ENCODE measurements at regions not wholly inside any gene's neighbourhood (a gene's known extent, or its start where the extent isn't known, plus 50 kb on each side); places are given as distances from the start of the nearest gene placed in this dataset.

DNA sequence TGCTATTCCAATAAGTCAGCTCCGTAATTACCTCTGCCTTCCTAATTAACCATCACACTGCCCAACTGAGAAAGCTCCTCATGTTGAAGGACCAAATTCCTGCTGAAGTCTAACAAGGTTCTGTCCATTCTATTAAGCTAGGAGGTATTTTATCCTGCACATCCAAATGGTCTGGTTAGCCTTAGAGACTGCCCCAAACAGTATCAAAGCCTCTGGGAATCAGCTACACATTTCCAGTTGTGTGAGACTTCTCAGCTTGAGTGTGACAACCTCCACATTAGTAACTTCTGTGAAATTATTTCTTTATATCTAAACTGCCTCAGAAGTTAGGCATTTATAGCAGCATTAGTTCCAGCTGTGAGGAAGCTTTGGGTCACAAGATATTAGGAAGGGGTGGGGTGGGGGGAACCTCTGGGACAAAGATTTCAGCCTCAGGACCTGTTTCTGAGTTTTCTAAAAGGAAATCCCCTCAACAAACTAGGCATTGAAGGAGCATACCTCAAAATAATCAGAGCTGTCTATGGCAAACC lies 150.5 kb upstream of the DUSP10 start:
- no peak for DNase-seq

DNA sequence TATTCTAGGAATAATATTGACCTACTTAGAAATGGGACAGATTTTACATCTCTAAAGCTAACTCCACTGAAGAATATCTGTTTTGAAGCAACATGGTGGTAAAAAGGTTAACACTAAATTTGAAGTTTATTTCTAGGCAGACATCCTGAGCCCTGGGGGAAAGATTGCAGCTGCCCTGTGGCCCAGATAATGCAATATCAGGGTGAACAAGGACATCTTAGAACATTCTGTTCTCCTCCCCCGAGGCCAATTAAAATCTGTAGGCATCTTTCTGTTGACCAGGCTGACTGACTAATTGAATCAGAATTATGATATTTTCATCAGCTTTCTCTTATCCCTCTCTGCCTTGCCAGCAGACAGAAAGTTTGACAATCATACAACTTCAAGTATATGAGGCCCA lies 149.8 kb upstream of the DUSP10 start:
- no peak for DNase-seq

DNA sequence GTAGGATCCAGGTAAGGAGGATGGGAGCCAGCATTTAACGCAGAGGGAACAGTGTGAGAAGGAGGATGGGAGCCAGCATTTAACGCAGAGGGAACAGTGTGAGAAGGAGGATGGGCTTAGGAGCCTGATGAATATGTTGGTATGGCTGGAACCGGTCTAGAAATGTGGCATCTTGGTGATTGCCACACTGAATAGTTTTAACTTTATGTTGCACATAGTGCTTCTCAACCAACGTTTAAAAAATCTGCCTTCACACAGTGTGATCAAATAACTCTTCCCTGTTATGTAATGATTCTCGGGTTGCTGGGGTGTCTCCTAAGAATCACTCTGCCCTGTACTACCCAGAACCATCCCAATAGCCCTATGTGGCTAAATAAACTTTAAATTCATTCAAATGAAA lies 146.9 kb upstream of the DUSP10 start:
- DNase-seq: no peak

DNA sequence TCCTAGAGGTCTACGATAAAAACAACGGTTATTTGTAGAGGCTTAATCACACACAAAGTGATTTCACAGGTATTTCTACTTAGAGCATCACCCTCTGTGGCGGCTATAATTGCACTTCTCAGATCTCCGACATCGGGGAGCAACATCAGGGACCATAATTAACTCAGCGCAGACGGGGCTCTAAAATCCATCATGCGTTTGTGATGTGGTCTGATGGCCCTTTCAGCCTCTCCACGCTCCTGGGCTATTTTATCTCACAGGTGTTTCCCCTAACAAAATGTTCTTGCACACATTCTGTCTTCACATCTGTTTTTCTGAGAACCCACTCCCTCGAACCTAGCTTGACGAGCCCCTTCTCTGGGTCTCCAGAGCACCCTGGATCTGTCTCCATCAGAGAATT lies 146.3 kb upstream of the DUSP10 start:
- DNase-seq: no peak

DNA sequence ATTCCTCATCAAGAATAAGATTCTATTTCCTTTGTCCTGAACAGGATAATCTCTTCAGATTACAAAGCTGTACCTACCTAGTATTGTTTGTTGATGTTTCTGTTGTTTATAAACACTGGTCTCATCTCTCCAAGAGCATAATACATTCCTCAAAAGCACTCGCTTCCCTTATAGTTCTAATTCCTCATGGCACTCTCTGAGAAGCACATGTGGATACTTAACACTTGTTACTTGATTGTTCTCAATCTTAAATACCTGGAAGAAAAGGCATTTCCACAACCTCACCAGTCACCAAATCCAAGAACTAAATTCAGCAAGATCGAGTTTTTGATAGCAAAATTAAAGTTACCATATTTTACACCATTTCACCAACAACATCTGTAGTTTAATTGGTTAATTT lies 145.9 kb upstream of the DUSP10 start:
- DNase-seq: no peak

DNA sequence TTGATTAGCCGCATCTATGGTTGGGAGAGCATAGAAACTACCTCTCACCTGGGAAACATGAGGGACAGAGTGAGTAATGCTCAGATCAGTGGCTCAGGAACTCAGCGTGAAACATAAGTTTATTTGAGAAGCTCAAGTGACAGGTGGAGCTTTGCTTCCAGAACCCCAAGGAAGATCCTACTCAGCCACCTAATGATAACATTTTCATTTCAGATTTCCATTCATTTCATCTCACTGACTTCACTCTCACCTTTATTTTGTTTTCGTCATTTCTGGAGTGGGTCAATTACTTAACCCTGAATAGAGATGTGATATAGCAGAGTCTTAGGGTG lies 145.5 kb upstream of the DUSP10 start:
- no peak for DNase-seq

DNA sequence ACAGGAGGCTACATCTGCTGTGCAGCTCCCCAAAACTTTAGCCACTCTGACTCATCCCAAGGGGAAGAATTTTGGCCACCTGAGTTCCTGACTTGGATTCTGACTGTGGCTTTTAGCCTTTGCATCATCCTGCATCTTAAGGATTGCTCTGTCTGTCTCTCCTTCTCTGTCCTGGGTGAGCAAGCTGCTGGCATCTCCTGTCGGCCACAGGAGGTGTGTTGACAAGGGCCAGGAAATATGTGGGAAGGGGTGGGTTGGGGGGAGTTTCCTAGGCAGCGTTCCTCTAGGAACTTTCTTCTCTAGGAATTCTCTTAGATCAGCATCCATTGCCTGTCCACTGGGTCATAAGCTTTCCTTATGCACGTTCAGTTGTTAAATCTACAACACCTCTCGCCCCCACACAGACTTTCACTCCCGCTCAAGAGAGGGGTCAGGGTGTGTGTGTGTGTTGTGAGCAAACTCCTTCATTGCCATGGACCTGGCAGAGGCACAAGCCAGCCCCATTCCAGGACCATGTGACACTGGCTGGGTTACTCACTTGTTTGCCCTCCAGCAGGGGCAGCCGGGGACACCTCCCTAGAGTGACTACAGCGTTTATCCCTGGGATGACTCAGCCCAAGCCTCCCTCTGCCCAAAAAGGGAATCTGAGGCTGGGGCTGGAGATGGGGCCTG lies 145.0 kb upstream of the DUSP10 start:
- DNase-seq: no peak

DNA sequence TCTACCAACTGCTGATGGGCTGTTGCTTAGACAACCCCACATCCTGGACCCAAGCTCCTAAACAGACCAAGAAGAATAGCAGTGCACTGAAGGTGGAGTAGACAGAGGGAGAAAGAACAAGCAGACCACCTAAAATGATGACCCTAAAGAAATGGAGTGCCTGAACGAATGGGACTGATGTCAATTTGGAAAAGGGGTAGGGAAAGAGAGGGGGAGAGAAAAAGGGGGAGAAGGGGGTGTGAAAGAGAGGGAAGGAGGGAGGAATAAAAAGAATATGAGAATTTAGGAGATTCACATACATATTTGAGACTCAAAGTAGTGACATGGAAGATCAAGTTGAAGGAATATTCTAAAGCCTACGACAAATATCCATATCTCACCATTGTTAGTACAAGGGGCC lies 144.4 kb upstream of the DUSP10 start:
- DNase-seq: no peak

DNA sequence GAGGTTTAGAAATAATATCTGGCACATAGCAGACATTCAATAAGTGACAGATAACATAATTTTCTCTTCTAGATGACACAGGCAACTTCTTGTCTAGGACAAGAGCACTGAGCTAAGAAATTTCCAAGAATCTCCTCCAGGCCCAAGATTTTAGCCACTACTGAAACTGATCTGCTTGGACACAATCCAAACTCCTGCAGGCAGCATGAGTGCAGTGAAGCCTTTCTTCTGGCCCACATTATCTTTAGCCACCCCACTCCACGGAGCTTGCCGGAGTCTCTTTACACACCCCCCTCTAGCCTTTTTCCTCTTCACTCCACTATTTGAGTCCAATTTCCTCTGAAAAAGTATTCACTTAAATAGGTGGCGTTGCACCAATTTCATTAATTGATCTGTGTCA lies 142.9 kb upstream of the DUSP10 start:
- DNase-seq: no peak

DNA sequence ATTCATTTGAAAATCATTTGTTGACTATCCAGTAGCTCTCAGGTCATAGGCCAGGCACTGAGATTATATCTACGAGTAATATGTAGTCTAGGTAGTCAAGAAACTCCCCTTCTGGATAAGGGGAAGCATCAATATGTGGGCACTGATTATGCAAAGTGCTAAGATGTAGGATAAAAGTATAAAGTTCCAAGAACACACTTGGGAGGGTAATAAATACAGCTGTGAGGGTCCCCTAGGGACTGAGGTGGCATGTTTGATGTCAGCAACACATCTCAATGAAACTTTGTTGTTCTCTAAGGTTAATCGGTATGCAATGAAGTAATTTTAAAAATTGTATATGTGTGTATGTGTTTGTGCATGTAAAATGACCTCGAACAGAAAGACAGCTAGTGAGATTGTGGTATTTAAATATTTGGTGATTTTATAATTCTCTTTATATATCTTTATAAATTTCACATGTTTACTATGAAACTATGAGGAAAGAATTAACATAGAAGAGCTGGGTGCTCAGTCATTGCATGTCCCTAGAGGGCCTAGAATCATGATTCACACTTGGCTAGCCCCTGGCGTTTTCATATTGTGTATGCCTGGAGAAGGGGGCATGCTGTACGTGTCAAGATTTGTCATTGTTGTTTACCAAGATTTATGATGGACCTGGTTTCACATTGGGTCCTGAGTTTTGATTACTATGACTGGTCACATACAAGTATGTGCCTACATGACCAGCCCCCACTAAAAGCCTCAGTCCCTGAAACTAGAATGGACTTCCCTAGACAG lies 140.1 kb upstream of the DUSP10 start:
- no peak for DNase-seq

DNA sequence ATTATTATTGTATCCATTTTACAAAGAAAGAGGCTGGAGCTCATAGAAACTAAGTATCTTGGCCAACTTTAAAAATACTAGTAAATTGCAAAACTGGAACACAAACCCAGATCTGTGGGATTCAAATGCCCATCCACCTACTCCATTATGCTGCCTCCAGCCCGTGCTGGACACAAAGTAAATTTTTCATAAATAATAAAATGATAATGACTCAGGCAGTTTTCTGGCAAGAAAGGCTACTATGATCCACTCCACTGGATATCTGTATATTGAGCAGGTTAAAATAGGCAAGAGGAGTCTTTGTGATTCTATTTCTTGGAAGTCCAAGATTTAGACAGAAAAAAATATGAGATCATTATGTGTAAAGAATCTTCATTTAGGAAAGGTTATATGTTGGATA lies 138.3 kb upstream of the DUSP10 start:
- DNase-seq: no peak

DNA sequence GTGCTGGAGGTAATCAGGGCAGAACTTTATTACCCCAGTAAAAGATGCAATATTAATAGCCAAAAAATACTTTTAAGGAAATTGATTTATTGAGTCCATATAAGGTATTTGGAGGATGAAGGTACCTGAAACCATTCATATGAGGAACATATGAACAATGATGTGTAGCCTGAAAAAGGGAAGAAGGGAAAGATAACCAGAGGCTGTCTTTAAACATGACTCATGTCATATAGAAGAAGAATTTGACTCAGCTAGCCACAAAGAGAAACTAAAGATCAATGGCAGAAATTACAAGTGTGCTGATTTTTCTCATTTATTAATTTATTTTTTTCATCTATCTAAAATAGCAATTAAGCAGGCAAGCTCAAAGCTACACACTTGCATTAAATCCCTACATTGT lies 136.2 kb upstream of the DUSP10 start:
- no peak for DNase-seq

DNA sequence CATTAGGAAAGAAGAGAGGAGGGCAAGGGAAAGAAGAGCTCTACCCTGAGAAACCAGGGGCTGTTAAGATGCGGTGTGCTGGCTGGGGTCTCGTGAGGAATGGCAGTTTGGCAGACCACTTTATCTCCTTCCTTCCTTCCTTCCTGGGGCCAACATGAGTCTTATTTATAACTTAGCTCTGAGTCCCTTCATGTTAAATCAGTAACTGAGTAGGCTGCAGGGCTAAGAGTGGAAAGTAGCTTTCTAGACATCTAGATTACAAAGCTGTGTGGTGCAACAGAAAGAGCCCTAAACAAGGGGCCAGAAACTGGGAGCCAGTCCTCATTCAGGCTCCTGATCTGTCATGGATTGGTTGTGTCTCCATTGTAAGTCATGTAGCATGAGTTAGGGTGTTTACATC lies 135.4 kb upstream of the DUSP10 start:
- no peak for DNase-seq

DNA sequence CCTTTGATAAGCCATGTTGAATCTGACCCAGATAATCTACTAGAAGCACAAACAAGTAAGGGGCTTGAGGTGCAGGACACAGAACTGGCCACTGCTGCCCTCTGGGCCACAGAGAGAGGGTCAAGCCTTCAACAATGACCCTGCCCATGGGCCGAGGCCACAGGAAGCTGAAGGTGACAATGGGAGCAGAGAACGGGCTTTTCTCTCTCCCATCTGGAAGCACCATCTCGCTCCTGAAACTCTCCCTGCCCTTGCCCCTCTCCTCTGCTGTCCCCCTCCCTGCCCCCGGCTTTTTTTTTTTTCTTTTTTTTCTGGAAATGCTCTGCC lies 133.1 kb upstream of the DUSP10 start:
- no peak for DNase-seq

DNA sequence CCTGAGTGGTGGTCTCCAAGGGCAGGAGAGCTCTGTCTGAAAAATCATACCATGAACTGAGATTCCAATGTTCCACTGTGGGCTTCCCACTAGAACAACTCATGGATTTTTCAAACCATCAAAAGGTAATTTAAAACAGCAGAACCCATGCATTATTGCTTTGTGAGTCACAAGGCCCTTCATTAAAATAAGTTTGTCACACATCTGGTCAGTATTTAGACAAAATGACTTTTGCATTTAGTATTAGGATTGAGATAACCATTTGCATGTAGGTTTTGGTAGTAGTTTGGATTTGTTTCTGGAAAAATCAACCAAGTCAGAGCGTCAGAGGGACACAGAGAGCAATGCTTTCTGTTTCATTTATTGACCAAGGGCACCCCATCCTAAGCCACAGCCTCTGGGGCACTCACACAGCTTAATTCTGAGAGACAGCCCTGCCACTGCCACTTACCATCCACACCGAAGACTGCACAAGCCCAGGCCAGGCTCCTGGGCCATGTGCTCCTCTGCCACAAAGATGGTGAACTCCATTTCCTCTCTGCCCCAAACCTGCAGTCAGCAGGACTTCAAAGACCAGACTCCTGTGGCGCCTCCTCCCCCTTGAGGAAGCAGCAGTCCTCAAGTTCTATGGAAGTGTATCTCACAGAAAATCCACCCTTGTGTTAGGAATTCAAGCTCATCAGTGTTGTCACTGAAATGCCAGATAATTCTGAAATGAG lies 132.6 kb upstream of the DUSP10 start:
- no peak for DNase-seq

DNA sequence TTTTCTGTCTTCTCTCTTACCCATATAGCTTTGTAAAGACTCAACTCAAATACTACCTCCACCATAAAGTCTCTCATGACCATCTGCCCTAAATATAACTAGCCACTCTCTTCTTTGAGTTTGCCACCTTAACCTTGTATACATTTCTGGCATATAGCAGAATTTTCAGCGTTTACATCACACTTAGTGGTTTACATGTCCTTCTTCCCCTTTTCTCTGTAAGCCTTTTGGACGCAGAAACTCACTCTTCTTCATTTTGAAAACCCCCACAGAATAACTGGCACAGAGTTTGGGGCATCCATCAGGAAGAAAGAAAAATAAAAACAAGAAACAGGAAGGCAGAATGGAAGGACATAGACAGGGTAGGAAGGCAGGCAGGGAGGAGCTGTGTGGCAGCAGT lies 131.8 kb upstream of the DUSP10 start:
- DNase-seq: no peak

DNA sequence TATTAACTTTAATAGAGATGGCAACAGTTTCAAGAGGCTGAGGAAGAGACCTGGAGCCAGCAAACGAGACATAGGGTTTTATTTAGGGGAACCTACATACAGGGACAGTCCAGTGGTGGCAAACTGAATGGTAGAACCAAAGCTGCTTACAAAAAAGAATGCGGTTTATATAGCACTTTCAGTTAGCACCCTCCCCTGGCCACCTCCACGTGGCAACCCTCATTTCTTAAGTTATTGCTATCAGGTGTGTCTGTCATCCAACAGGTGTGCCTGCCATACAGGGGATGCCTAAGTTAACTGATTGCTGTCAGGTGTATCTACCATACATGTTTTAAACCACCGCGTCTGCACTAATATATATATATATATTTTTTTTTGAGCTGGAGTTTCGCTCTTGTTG lies 129.2 kb upstream of the DUSP10 start:
- DNase-seq: no peak

DNA sequence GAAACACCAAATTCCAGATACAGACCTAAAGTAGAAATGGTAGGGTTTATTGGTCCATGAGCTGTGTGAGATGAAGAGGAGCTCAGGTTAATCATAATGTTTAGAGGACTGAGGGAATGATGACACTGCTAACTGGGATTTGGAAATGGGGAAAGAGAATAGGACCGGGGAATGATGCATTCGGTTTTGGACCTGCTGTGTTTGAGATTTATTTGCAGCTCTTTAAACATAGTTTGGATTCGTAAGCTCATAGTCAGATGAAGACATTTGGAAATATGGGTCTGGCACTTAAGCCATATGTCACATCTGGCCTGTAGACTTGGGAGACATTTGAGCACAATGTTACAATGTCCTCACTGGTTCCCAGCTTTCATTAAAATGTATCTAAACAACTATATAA lies 127.9 kb upstream of the DUSP10 start:
- DNase-seq: no peak

DNA sequence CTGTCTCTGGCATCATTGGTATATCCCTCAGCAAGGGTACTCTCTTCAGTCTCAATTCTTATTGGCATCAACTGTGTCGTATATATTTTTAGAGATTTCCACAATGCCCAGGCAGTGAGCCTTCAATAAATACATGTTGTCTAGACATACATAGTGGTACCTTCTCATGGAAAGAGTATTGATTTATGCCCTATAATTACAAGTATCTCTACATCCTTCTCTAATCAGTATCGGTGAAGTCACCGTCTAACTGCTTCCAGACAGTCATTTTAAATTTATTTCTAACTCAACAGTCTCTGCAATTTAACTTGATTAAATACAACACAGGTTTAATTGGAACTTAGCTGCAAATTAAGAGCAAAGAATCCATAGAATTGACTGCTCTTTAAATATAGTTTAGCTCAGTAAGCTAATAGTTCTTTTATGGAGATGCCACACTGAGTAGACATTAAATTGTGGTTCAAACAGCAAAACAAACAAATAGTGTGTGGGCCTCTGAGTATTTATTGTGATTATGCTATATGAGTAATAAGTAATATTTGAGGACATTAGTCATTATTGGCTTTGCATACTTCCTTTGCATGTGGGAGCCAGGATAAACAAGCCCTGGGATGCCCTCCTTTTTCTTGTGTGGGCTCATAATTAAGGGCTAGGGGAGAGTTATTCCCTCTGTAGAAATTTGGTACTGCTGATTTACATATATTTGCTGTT lies 126.9 kb upstream of the DUSP10 start:
- DNase-seq: no peak

DNA sequence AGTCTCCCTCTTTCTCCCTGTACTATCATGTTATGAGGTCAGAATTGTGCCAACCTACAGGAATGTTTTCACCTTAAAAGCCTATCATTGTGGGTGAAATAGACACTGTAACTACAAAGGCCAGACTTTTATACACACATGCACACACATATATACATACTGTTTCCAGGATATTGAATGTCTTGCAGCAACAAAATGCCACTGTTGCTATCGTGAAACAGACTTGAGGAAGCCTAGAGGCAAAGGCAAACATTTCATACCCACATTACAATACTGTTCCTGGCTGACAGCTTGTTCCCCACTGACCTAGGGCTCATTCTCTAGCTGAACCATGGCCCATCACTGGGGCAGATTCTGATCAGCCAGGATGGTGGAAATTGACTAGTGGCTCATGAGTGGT lies 125.1 kb upstream of the DUSP10 start:
- no peak for DNase-seq

DNA sequence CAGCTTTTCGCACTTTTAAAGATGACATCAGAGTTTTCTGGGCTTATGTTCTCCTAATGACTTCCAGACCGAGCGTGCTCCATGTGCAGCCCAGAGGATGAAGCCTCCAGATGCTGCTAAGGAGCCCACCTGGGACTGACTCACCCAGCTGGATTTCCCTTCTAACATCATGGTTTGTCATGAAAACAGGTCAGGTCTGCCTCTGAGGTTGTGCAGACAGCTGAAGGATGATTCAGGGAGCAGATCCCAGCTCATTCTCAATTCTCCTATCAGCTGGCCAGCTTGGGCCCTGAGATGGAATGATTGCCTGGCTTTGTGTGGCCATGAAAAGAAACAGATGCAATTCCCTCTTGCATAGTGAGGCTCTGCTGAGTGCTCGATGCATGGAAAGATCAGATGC lies 123.9 kb upstream of the DUSP10 start:
- no peak for DNase-seq

DNA sequence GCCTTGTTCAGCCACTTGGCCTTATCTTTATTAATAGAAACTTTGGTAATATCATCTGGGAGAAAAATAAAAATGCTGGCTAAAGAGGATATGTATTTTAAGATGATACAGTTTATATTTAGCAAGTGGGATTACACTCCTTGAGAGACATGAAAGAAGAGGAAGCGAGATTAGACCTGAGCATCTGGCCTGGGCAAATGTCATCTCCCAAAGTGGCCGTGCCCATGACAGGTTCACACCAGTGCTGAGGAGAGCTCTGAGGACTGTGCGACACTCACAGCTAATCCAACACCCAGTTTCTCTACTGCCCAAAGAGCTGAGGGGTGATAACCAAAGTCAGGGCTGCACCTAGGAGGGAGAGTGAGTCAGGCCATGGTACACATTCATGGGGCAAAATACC lies 121.7 kb upstream of the DUSP10 start:
- no peak for DNase-seq

DNA sequence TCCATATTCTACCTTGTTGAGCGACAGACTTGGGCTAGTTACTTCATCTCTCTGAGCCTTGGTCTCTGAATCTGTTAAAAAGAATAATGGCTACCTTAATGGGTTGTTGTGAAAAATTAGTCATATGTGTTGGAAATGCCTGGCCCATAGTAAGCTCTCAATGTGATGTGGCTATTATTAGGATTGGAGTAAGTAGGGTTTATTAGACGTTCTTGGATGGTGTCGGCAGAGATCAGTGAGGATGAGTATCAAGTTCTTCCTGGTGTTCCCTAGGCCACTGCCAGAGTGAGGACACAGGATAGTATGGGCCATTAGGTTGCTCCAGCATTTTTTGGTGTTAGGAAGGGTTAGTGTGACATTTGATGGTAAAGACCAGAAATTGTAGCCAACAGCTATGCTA lies 121.1 kb upstream of the DUSP10 start:
- no peak for DNase-seq
